NCI-H446 treated with DMSO at 0.1 percent for 48 hours (cell line): ENCODE measurements at regions not wholly inside any gene's neighbourhood (a gene's known extent, or its start where the extent isn't known, plus 50 kb on each side); places are given as distances from the start of the nearest gene placed in this dataset.
A peak's percentile ranks its signal among the peaks of the same experiment; 100 is the strongest.

Source experiments
- DNase-seq: peaks from one replicate; lab custom pipeline; 2025; lab: John Stamatoyannopoulos, UW

DNA sequence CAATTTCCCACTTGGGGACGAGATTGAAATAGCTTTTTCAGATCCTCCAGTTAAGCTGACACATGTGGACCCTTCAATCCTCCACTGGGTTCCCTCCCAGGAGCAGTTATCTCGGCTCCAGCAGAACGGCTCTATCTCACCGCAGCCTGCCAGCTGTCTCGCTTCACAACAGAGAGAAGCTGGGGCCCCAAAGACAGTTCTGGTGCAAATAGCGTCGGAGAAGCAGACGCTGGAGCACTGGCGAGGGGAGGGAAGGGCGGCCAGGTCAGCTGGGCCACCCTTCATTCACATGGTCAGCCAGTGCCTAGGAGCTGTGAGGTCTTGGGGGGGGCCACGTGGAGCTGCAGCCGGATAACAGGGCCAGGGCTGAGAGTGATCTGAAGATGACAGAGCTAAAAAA is 141.3 kb upstream of the SDK2 start:
- DNase-seq = no peak

DNA sequence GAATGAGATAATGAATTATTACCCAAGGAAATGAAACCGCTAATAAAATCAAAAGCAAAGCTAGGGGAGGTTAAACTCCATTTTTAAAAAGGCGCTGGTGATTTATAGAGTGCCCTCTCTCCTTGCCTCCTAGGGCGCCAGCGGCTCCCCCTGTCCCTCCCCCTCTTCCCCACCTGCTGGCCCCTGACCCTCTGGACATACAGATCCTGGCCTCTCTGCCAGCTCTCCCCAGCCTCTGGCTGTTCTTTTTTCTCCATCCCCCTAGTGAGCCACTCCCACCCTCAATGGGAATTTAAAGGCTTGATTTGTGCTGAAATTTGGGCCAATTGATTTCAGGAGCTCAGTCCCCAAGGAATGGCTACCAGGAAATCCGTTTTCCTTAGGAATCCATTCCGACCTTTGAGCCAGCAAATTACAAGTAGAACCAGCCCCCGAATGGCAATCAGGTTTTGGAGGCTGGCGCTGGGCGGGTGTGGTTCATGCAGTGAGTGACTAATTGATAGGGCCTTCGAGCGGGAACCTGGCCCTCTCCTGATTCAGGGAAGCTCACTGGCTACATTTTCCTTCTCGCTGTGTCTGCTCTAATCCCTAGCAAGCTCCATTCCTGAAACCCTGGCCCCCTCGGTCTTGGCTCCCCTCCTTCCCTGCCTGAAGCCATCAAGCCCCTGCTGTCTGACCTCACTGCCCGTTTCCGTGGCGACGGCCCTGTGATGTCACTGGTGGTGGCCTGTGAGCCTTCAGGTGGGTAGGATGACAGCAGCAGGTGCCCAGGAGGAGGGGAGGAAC is 141.9 kb upstream of the SDK2 start:
- no peak for DNase-seq

DNA sequence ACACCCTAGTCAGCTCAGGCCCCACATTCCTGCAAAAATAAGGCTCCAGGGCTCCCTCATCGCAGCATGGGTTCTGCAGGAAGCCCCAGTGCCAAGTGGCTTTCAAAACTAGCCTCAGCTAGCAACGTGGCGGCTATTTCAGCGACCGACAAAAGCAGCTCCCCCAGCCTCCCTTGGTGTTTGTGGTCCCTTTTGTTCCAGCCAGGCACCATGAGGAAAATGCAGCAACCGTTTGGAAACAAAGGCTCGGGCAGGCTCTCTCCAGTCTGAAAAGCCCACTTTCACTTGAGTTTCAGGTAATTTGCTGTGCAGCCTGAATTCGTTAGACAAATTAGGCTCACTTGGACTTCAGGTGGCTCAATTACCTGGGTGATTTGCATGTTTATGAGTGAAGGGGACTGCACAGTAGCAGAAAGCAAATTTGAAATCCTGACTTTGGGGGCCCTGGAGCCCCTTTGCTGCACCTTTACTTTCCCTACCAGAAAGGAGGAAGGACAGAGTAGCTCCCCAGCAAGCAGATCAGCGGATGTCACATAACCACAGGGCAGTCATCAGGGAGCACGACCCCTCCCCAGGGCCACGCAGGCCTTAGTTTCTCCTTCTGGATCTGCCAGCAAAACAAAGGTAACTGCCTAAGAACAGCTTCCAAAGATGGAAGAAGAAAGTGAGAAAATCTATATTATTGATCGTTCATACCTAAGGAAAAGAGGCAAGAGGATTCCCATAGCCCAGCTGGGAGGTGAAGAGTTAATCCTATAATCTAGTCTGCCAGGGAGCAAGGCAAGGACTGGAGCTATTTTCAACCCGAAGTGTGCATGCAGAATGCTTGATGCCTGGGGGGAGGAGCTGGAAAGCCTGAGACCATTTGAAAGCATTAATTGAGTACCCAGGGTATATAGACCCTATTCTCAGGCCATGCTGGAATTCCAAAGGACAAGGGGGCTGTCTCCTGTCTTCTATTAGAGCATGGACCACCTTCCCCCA is 143.1 kb upstream of the SDK2 start:
- DNase-seq = no peak

DNA sequence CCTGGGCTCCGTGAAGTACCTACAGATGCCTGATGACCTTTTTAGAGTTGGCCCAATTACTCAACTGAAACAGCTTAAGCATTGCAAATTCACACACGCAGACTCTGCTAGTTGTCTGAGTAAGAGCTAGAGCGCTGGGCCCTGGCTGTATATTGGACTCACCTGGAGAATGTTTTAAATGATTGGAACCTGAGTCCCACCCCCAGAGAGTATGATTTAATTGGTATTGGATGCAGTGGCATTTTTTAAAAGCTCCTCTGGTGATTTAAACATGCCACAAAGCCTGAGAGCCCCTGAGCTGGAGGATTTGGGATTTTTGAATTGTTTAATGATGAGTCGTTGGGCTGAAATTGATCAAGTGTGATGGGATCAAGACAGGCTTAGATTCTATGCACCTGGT is 143.9 kb upstream of the SDK2 start:
- DNase-seq = no peak

DNA sequence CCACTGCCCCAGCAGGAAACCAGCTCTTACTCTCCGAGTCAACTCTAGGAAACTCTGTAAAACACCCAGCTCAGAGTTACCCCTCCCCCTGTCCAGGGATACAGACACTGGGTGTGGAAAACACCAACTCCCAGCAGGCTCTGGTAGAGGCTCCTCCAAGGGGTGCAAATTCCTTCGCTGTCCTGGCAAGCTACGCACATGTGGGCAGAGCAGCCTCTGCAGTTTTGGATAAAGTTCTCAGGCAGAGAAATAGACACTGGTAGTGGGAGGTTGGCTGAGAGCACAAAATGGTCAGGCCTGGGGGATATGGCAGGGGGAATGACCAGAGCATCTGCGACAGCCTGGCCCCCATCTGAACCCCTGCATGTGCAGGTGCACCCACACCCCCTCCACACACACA is 146.9 kb upstream of the SDK2 start:
- no peak for DNase-seq

DNA sequence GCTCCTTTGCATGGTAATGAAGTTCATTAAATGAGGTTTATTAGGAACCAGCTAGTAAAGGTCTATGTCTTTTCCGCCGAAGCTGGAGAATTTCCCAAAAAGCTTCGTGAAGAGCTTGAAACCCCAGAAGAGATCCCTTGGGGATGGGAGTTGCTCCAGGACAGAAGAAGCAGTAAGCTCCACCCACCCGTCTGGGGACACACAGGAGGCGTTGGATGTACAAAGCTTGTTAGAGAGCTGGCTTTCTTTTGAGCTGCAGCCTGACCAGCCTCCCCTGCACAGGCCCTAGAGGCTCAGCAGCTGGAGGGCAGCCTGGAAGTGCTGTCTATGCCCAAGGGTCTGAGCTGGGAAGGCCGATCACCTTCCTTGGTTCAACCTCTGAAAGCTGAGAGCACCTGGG is 147.4 kb upstream of the SDK2 start:
- DNase-seq = no peak

DNA sequence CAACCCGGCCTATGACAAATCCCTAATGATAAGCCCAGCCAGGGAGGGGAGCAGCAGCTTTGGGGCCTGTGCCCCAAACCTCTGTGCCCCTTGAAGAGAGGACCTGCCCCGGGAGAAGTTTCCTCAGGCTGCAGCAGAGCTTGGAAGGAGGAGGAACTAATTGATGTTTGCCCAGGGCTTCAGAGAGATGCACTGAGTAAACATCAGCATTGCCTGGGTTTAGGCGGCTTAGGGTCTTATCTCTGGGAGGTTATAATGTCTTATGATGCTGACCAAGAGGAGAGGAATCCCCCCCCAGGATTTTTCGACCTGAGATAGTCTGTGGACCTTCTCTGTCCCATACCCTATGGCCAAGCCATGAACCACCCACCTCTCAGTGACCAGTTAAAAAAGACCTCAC is 148.7 kb upstream of the SDK2 start:
- DNase-seq = no peak

DNA sequence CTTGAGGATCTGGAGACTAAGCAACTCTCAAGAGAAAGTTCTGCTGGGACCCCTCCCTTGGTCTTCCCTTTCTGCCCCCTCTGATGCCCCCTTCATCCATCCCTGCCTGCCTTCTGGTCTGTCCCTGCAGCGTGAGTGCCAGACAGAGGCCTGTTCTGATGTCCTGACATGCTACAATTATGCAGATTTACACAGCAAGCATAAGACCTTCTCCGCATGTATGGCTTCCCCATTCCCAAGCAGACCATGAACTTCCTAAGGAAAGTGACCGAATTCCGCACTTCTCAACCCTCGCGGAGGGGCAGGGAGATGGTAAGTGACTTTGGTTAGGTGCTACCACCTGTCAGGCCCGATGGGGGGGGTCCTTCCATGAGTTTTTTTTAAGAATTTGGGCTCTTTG is 150.1 kb upstream of the SDK2 start:
- DNase-seq = no peak

DNA sequence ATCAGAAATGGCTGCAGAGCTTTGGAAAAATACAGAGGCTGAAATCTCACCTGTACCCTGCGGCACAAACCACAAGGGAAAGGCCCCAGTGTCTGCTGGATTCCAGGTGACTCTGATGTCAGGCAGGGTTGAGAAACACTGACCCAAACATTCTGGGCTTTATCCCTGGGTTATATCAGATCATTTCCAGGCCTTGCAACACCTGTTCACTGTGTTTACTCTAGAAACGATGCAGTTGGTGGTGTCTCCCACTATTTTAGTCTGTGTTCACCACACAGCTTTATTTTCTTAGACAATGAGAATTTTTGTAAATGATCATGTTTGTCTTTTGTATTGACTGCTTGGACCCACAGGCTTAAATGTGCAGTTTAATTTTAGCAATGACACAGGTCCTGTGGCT is 151.5 kb upstream of the SDK2 start:
- DNase-seq = no peak

DNA sequence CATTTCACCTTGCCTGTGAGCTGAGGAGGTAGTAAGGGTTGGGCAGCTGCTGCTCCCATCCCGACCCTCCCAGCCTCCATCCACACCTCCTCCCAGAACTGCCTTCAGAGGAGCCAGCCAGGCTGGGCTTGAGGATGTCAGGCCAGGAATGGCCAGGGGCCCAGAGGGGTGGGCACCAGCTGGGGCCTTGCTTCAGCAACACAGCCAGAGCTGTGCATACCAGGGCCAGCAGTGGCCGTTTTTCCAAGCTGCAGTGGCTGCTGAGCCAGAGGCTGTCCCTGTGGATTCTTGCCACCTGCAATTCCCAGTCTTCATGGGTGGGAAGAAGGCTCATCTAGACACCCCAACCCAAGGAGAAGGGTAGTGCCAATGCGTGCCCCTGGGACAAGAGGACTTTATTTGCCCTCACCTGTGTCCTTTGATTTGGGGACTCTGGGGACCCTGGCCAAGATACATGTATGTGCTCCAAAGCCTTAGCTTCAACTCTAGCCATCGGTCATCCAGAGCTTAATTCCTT is 153.4 kb upstream of the SDK2 start:
- DNase-seq = no peak

DNA sequence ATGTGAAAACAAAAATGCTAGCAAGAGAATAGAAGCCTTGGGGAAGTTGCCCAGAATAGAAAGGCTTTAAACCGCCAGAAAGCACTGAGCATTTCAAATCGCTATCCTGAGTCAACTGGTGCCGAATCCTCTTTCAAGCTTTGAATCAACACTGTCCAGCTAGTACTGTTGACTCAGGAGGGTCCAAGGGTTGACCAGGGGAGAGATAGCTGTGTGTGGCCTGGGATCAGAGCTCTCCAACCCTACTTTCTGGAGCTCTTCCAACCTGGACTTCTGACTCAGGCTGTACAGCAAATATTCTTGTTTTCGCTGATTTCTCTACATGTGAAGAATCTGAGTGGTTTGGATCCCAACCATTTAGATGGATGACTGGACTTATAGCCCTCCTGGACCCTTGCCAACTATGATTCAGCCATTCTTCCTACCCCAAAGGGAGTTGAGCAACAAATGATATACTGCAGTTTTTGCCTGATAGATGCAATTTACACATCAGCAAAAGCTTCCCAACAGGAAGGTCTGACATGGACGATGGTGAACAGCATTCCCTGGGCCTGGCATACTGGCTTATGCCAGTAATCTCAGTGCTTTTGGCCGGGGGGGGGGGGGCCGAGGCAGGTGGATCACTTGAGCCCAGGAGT is 154.0 kb upstream of the SDK2 start:
- peak; percentile 65 for DNase-seq

DNA sequence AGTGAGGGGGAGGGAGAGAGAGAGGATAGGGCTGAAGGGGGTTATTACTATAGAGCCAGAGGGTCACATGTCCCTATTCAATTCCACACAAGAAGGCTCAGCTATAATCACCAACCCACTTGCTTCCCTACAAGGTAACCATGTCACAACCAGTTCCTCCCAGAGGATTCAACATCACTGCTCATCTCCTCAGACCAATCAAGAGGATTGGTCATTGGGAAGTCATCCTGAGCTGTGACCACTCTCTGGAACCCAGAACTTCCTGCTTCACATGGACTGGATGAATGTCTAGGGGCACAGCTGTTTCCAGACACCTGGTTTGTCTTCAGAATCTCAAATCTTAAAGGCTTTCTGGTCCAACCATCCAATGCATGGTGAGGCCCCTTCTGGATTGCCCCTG is 154.9 kb upstream of the SDK2 start:
- no peak for DNase-seq

DNA sequence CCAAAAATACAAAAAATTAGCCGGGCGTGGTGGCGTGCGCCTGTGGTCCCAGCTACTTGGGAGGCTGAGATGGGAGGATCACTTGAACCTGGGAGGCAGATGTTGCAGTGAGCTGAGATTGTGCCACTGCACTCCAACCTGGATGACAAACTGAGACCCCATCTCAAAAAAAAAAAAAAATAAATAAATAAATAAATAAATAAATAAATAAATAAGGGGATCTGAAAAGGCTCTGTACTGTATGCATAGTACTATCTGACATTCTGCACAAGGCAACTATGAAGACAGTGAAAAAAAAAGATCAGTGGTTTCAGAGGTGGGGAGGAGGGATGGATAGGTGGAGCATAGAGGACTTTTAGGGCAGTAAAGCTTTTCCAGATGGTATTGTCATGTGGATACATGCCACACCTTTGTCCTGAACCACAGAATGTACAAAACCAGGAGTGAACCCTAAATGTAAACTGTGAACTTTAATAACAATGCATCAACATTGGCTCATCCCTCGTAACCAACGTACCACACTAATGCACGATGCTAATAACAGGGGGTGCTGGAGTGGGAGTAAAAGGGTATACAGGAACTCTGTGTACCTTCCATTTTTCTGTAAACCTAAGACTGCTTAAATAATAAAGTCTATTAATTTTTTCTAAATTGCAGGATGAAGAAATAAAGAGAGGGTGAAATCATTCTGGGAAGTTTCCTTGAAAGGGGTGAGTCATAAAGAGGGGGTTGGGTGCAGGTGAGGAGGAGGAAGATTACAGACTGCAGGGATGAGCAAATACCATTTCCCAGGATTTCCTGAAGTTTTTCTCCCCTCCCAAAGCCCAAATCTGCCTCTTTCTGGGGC is 155.8 kb upstream of the SDK2 start:
- DNase-seq = no peak

DNA sequence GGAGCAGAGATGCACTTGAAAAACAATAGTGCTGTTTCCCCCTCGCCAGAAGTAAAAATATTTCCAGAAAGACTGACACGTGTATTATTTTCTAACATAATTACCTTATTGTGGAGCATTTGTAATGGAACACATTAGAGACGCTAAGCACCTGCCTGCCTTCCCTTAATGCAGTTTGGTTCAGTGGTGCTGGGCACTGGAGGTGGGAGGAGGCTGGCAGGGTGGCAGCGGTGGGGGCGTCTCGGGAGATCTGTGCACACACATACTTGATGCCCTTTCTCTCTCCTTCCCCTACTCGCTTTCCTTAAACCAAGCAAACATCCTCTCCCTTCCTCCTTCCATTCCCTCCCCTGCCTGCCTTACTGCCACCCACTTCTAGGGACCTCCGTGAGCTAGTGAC is 156.6 kb upstream of the SDK2 start:
- DNase-seq = no peak

DNA sequence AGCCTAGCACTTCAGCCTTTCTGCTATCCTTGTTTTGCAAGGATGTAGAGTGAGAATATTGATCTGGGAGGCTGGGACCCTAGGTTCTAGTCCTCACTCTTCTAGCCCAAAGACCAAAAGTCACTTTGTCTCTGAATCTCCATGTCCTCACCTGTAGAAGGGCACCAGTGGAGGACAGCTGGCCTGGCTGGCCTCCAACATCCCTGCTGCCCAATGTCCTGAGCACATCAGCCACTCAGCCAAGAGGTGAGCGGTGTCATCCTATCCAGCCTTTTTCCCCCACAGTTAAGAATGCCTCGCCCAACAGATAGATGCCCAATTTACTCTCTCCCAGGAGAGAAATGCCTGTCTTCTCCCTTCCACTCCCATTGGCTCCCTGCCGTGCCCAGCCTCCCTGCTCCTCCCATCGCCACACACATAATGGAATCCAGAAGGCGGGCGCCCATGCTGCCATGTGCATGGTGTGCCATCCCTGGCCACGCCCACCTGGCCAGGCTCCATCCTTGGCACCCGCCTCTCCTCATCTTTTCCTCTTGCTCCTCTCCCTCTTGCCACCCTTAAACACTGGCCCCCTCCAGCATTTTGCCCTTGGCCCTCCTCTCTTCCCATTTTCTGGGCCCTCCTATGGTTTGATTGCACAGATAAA is 157.3 kb upstream of the SDK2 start:
- no peak for DNase-seq

DNA sequence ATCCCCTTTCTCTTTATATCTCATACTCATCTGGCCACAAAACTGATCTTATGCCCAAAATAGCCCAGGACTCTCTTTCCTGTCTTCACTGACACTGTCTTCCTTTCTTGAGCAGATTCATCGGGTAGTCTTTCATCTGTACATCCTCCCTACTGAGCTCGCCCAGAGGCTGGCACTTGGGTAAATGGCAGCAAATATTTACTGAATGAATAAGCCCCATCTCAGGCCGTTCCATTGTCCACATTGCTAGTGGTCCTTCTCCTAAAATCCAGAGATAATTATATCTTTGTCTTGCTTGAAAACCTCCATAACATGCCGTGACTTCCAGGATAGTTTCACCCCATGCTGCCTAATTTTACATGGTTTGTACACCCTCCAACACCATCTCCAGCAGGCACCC is 158.1 kb upstream of the SDK2 start:
- DNase-seq = no peak

DNA sequence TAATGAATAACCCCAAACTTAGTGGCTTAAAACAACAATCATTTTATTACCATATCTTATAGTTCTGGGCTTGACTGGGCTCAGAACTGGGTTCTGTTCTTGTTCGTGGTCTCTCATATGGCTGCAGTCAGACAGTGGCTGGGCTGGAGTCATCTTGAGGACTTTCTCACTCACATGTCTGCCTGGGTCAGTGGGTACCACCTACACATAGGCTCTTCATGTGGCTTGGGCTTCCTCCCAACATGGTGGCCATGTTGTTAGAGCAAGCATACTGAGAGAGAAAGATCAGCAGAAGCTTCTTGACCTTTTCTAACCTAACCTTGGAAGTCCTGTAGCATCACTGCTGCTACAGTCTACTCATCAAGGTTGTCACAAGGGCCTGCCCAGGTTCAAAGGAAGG is 158.6 kb upstream of the SDK2 start:
- no peak for DNase-seq

DNA sequence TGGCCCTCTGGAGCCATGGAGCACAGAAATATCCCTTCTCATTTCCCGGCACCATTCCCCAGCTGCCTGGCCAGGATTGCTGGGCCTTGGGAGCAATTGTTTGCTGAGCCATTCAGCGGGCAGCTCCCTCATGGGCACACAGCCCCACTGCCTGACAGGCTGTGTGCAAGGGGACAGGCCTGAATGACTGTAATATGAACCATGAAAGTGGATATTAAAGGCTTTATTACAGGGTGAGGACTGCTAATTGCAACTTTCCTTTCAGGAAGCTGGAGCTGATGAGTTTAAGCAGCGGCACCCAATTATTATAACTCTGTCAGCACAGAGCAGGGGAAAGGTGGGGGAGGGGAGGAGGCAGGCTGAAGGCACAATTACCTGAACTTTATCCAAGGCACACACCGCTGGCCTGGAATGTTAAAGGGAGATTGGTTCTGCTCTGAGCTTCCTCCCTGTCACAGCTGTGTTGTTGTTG is 159.8 kb upstream of the SDK2 start:
- no peak for DNase-seq

DNA sequence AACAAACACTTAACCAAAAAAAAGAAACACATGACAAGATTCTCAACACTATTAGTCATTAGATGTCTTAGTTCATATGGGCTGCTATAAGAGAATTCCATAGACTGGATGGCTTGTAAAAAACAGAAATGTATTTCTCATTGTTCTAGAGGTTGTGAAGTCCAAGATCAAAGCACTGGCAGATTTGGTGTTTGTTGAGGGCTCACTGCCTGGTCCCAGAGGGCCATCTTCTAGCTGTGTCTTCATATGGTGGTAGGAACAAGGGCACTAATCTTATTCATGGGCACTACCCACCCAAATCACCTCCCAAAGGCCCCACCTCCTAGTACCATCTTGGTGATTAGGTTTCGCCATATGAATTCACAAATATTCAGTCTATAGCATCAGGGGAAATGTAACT is 162.5 kb upstream of the SDK2 start:
- DNase-seq = no peak

DNA sequence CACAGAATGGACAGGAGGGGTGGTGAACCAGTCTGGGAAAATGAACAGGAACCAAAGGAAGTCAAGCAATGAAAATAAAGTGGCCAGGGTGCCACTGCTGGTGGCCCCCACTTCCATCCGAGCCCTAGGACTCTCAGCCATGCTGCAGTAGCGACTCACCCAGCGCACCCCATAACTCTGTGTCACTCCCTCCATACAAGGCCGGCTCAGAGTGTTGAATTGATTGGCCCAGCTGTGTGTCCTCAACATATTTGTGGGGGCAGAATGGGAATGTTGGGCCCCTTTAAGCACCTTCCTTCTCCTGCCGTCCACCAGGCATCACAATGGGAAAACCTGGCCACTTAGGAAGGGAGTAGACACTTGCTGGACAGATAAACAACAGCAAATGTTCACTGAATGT is 169.0 kb upstream of the SDK2 start:
- no peak for DNase-seq

DNA sequence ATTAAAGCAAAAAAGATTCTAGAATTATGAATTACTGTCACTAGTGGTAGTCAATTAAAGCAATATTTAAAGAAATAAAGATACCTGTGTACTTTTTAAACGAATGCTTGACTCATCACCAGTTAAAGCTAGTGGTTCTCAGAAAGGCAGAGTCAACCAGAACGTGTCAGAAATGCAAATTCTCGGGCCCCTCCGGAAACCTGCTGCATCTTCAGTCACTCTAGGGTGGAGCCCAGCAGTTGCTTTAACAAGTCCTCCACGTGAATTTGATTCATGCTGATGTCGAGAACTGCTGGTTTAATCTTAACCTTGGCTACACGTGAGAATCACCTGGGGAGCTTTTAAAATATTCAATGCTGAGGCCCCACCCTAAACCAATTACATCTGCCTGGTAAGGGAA is 169.8 kb upstream of the SDK2 start:
- DNase-seq = no peak
